Hepatocyte (in vitro differentiated cells): ENCODE measurements at regions not wholly inside any gene's neighbourhood (a gene's known extent, or its start where the extent isn't known, plus 50 kb on each side); places are given as distances from the start of the nearest gene placed in this dataset.

ENCODE experiments used
- CTCF ChIP-seq: fragments of 200-600 bp; sonication (generic); IDR thresholded peaks from 2 replicates; pipeline ENCODE4 v1.5.1; 2016; ENCODE audit warnings: antibody characterized with exemption, mild to moderate bottlenecking; ENCODE audit not compliant: poor library complexity
- EZH2 ChIP-seq: fragments of 200-600 bp; sonication (generic); IDR thresholded peaks from 2 replicates; pipeline ENCODE4 v1.6.1; 2016; ENCODE audit warnings: antibody characterized with exemption, mild to moderate bottlenecking, borderline replicate concordance
- EZH2phosphoT487 ChIP-seq: fragments of 200-600 bp; sonication (generic); IDR thresholded peaks from one replicate; pipeline ENCODE4 v1.6.1; 2018; ENCODE audit warnings: antibody characterized with exemption, mild to moderate bottlenecking, low read depth, moderate library complexity; ENCODE audit not compliant: unreplicated experiment, severe bottlenecking

- no peak for TF ChIP-seq CTCF
- TF ChIP-seq EZH2: no peak
- TF ChIP-seq EZH2phosphoT487: no peak
Measured at GRCh38 chr1:218588540-218589172, 243.5 kb downstream of the TGFB2 start.
